GM10248 (cell line): ENCODE measurements at regions not wholly inside any gene's neighbourhood (a gene's known extent, or its start where the extent isn't known, plus 50 kb on each side); places are given as distances from the start of the nearest gene placed in this dataset.

Experiments used
- CTCF ChIA-PET: fragments of 300-600 bp; sonication (Branson Sonifier 250); formaldehyde crosslinking; extraction: SDS; loops from one replicate; lab custom pipeline; 2021; ENCODE audit warnings: antibody characterized with exemption; lab: Yijun Ruan, JAX
- POLR2A ChIA-PET: fragments of 350-650 bp; sonication (Branson Sonifier 250); formaldehyde crosslinking; extraction: SDS; loops from one replicate; lab custom pipeline; 2020; ENCODE audit warnings: antibody characterized with exemption; lab: Yijun Ruan, JAX
- DNase-seq: peaks from one replicate; pipeline ENCODE4 v3.0.0; 2012; ENCODE audit errors: extremely low spot score
- TF ChIP-seq, protein P1 (sequence below): IDR thresholded peaks from 2 replicates; pipeline ENCODE4 v1.5.1; 2012; ENCODE audit warnings: mild to moderate bottlenecking, low read depth; ENCODE audit errors: extremely low read depth, missing control alignments, control extremely low read depth

DNA sequence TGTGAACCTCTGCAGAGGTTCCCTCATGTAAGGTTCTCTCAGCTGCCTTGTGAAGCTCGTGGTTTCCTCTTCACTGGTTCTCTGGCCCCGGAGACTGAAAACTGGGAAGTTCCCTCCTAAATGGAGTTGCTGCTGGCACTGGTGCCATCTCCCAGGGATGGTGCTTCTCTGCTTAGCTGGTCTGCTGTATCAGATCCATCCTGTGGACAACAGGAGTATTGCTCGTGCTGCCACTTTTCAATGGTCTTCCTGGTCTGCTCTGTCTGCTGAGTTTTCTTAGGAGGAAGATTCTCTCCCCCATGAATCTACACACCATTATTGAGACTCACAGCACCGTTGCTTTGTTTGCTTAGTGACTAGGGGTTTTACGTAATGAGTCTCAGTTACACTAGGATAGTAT, 247.8 kb downstream of the OTUD1 start:
- no peak for DNase-seq
- CTCF ChIA-PET = no interaction called here
- TF ChIP-seq, protein P1, sequence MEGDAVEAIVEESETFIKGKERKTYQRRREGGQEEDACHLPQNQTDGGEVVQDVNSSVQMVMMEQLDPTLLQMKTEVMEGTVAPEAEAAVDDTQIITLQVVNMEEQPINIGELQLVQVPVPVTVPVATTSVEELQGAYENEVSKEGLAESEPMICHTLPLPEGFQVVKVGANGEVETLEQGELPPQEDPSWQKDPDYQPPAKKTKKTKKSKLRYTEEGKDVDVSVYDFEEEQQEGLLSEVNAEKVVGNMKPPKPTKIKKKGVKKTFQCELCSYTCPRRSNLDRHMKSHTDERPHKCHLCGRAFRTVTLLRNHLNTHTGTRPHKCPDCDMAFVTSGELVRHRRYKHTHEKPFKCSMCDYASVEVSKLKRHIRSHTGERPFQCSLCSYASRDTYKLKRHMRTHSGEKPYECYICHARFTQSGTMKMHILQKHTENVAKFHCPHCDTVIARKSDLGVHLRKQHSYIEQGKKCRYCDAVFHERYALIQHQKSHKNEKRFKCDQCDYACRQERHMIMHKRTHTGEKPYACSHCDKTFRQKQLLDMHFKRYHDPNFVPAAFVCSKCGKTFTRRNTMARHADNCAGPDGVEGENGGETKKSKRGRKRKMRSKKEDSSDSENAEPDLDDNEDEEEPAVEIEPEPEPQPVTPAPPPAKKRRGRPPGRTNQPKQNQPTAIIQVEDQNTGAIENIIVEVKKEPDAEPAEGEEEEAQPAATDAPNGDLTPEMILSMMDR = no peak
- POLR2A ChIA-PET = no interaction called here

DNA sequence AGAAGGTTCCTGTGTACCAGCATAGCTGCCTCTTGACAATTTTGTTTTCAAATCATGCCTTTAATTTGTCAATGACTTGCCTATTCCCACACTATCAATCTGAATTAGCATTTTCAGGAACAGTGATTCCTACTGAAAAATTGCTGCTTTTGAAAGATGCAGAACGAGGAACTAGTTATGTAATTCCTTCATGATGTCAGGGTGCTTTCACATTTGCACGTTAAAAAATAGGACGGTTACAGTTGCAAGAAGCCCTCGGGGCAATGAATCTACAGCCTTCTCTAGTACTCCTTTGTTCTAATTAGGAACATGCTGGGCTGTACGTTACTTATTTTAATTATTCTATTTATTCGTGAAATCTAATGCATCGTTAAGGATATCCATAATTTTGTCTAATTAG, 253.9 kb downstream of the OTUD1 start:
- DNase-seq = no peak
- ChIA-PET POLR2A (no interaction called here), CTCF (interaction anchor here (2.8 kb wide), 1 partner anchor 378 kb away, joined by 10 read pairs; no protein-coding TSS in a partner anchor)
- TF ChIP-seq, protein P1 = no peak

DNA sequence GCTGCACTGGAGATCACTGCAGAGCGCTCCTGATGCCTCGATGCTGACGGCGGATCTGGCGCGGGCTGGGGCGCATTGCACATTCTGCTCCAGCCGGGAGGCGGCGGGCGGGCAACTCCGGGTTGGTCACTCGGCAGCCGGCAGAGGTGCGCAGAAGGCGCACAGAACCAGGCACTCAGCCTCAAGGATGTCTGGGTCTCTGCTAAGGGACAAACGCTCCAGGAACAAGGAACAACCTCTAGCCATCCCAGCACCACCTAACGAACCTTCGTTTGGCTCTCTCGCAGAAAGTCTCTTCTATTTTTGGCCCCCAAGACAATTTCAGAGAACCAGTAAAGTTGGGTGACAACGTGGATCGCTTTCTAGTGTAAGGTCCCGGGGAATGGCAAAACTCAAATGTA, 254.6 kb downstream of the OTUD1 start:
- CTCF ChIA-PET = no interaction called here
- TF ChIP-seq, protein P1 = no peak
- POLR2A ChIA-PET = no interaction called here
- no peak for DNase-seq

DNA sequence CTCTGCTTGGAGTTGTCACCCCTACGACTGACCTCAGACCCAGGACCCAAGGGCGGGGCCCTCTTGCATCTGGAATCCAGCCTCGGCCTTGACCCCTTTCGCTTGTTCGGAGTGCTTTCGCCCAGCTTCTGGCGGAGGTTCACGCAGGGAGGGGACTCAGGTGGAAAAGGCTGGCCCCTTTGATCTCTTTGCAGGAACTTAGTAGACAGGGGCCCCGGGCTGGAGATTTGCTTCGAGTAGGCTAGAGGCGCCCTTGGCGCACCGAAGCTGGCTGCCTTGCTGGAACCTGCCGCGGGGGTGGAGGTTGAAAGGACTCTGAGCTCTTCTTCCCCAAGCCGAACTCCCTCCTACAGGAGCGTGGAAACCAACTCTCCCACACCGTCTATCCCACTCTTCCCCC, 255.1 kb downstream of the OTUD1 start:
- POLR2A ChIA-PET = no interaction called here
- CTCF ChIA-PET = no interaction called here
- TF ChIP-seq, protein P1 = no peak
- DNase-seq = no peak

DNA sequence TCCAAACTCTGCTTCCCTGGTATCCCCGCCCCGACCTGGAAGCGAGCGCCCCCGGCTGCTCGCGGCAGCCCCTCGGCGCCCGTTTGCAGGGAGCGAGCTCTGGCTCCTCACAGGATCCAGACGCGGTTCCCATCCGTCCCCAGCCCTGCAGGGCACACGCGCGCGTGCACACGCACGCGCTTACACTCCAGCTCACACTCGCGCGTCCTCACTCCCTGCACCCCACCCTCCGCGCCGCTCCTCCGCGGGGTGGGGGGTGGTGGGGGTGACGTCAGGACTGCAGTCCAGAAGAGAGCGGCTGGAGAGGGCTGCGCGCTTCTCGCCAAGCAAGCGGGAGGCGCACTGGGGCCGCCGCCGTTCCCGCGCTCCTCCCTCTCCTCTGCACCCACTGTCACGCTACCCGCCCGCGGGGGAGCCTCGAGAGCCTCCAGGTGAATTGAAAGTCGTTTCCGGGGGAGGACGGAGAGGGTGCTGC, 255.6 kb downstream of the OTUD1 start:
- POLR2A ChIA-PET = no interaction called here
- TF ChIP-seq, protein P1 = no peak
- CTCF ChIA-PET = no interaction called here
- DNase-seq = no peak

DNA sequence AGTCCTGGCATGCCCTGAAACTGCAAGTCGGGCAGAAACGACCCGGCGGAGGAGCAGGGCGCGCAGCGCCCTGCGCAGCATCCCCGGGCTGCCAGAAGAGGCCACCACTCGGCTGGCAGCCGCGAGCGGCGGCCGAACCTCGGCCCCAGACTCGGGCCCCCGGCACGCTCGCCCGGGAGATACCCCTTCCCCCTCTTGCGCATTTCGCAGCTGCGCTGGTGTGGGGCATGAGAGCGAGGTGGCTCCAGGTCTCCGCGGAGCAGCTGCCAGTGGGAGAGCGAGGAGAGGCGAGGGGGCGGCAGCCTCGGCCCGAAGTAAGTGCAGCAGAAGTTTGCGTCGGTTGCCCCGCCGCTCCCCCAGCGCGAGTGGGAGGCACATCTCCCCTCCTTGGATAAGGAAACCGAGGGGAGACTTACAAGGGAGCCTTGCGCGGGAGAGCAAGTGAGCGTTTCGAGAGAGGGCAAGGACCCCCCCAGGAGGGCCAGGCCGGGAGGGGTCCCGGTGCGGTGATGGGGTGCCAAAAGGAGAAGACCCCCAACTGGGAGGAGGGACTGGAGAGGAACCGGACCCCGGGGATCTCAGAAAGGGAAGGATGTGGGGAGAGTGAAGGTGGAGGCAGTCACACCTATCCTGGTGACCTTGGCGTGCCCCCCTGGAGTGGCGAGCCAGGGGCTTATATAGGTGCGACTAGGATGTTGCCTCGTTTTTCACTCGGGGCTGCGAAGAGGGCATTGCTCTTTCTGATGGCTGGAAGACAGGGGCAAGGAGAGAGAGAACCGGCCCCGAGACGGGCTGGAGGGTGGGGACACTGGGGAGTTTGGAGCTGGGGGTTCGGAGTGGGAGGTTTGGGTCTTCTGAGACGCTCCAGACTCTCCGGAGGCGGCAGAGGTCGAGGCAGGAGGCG, 256.3 kb downstream of the OTUD1 start:
- TF ChIP-seq, protein P1 = no peak
- no peak for DNase-seq
- POLR2A ChIA-PET = no interaction called here
- CTCF ChIA-PET = no interaction called here
